Embryonic facial prominence (tissue), 1 donor: ENCODE measurements at regions not wholly inside any gene's neighbourhood (a gene's known extent, or its start where the extent isn't known, plus 50 kb on each side); places are given as distances from the start of the nearest gene placed in this dataset.
"Not testable (repeated sequence)": the region's sequence is repeated elsewhere in the genome, so short reads cannot be mapped to it uniquely, and the experiment has no call there.

Experiments
- DNase-seq: peaks from one replicate; pipeline ENCODE4 v3.0.0-alpha.2; 2016; ENCODE audit errors: extremely low spot score

- no peak for DNase-seq
Observed at GRCh38 chr22:27594020-27594419, 207.5 kb downstream of the MN1 start.

- DNase-seq = no peak
Observed at GRCh38 chr22:27594474-27595134, 207.0 kb downstream of the MN1 start.

- peak; percentile 64 for DNase-seq
Observed at GRCh38 chr22:27596133-27596870, 205.3 kb downstream of the MN1 start.

- no peak for DNase-seq
Observed at GRCh38 chr22:27597703-27598444, 203.7 kb downstream of the MN1 start.

GRCh38 chr22:27598792-27599191 is 202.8 kb downstream of the MN1 start:
- DNase-seq = no peak

GRCh38 chr22:27601195-27601594 is 200.4 kb downstream of the MN1 start:
- DNase-seq = no peak

GRCh38 chr22:27602390-27602789 is 199.2 kb downstream of the MN1 start:
- DNase-seq = no peak

GRCh38 chr22:27603111-27603799 is 198.3 kb downstream of the MN1 start:
- no peak for DNase-seq

- DNase-seq = no peak
Observed at GRCh38 chr22:27603800-27604144, 197.8 kb downstream of the MN1 start.

GRCh38 chr22:27605390-27605789 is 196.2 kb downstream of the MN1 start:
- no peak for DNase-seq

- DNase-seq = not testable (repeated sequence)
Observed at GRCh38 chr22:27607750-27608149, 193.8 kb downstream of the MN1 start.

- no peak for DNase-seq
Observed at GRCh38 chr22:27609451-27609888, 192.1 kb downstream of the MN1 start.

GRCh38 chr22:27610164-27610563 is 191.4 kb downstream of the MN1 start:
- not testable (repeated sequence) for DNase-seq

GRCh38 chr22:27610863-27611786 is 190.4 kb downstream of the MN1 start:
- DNase-seq = no peak

GRCh38 chr22:27612115-27612514 is 189.4 kb downstream of the MN1 start:
- no peak for DNase-seq

GRCh38 chr22:27613099-27614005 is 188.2 kb downstream of the MN1 start:
- DNase-seq = no peak

- DNase-seq = no peak
Observed at GRCh38 chr22:27614006-27614649, 187.4 kb downstream of the MN1 start.

GRCh38 chr22:27614650-27615007 is 186.9 kb downstream of the MN1 start:
- DNase-seq = no peak

GRCh38 chr22:27615408-27615807 is 186.1 kb downstream of the MN1 start:
- DNase-seq = no peak

- DNase-seq = no peak
Observed at GRCh38 chr22:27616033-27616432, 185.5 kb downstream of the MN1 start.
